Kidney capillary endothelial cell (primary cell): ENCODE measurements at regions not wholly inside any gene's neighbourhood (a gene's known extent, or its start where the extent isn't known, plus 50 kb on each side); places are given as distances from the start of the nearest gene placed in this dataset.

ENCODE experiments used
- DNase-seq: peaks from one replicate; pipeline ENCODE4 v3.0.0-alpha.2; 2018; ENCODE audit warnings: low spot score

- DNase-seq: no peak
Measured at GRCh38 chr16:86977076-86977676, 340.0 kb downstream of the C16orf95 start.

- no peak for DNase-seq
Measured at GRCh38 chr16:86978445-86979030, 338.7 kb downstream of the C16orf95 start.

- no peak for DNase-seq
Measured at GRCh38 chr16:86979061-86979460, 338.1 kb downstream of the C16orf95 start.

GRCh38 chr16:86979984-86980553, 337.1 kb downstream of the C16orf95 start:
- no peak for DNase-seq

GRCh38 chr16:86980644-86981043, 336.5 kb downstream of the C16orf95 start:
- DNase-seq: no peak

- DNase-seq: no peak
Measured at GRCh38 chr16:86982347-86982596, 334.9 kb downstream of the C16orf95 start.

GRCh38 chr16:86982912-86983311, 334.3 kb downstream of the C16orf95 start:
- DNase-seq: no peak

- DNase-seq: no peak
Measured at GRCh38 chr16:86983621-86984020, 333.6 kb downstream of the C16orf95 start.

GRCh38 chr16:86984343-86984742, 332.8 kb downstream of the C16orf95 start:
- DNase-seq: no peak

GRCh38 chr16:86984991-86985647, 332.1 kb downstream of the C16orf95 start:
- no peak for DNase-seq

GRCh38 chr16:86985648-86986015, 331.6 kb downstream of the C16orf95 start:
- no peak for DNase-seq

GRCh38 chr16:86986136-86986535, 331.1 kb downstream of the C16orf95 start:
- DNase-seq: no peak

- DNase-seq: no peak
Measured at GRCh38 chr16:86986809-86987487, 330.2 kb downstream of the C16orf95 start.

- no peak for DNase-seq
Measured at GRCh38 chr16:86987746-86988670, 329.2 kb downstream of the C16orf95 start.

GRCh38 chr16:86988920-86989696, 328.1 kb downstream of the C16orf95 start:
- no peak for DNase-seq

GRCh38 chr16:86990451-86990850, 326.7 kb downstream of the C16orf95 start:
- no peak for DNase-seq

GRCh38 chr16:86991679-86992078, 325.5 kb downstream of the C16orf95 start:
- no peak for DNase-seq

GRCh38 chr16:86992587-86992986, 324.6 kb downstream of the C16orf95 start:
- DNase-seq: no peak

GRCh38 chr16:86993426-86994110, 323.6 kb downstream of the C16orf95 start:
- no peak for DNase-seq

GRCh38 chr16:86994215-86994614, 323.0 kb downstream of the C16orf95 start:
- no peak for DNase-seq
